Adipose tissue (tissue), 3 donors: ENCODE measurements at regions not wholly inside any gene's neighbourhood (a gene's known extent, or its start where the extent isn't known, plus 50 kb on each side); places are given as distances from the start of the nearest gene placed in this dataset.

ENCODE experiments used
- H3K27ac ChIP-seq: one replicate; pipeline ENCODE4 v1.5.1; 2013; ENCODE audit warnings: low read depth, low read length
- WGBS, 3 donors: extraction: QIAGEN DNeasy Blood & Tissue Kit; methylation state at CpG; one replicate each; pipeline ENCODE4 v1.1.7; 2013; 5-methylcytosine and 5-hydroxymethylcytosine counted together
- donor health status: healthy with polysubstance abuse.
- donor health status: Bipolar disorder and iron deficiency.
- donor health status: healthy.

DNA sequence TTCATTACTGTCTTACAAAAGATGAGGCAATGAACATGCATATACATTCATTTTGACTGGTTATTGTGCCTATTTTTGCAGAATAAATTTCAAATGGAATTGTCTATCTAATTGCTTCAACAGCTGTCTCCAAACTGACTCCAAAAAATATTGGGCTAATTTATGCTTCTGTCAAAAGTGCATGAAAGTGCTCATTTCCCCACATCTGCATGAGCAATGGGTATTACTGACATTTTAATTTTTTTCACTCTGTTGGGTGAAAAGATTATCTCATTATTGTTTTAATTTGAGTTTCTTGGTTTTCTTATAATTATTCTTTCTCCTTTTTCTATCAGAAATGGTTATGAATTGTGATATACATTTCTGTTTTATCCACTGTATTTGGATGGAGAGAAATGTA lies 404.2 kb downstream of the QKI start:
- H3K27ac ChIP-seq = no peak overlapping the region

DNA sequence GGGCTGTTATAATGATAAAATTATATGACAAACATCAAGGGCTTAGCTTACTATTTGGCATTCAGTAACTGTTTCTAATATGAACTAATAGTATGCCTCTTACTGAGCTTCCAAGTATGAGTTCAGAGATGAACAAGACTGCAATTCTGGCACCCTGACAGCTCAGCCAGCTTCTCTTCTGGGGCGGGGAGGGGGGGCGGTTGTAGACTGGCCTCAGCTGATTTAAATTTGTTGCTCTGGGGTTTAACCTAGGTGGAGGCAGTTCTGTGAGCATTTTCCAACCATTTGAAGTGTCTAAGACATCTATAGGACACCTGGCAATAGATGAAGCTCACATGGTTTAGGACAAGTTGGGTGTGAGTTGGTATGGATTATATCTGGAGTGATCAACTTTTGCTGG lies 401.9 kb downstream of the QKI start:
- H3K27ac ChIP-seq = no peak overlapping the region
- WGBS, 3 donors = 82 to 87% (median 83%) methylated on average over 2 of the region's 2 CpGs

GRCh38 chr6:163815796-163816195 lies 401.3 kb downstream of the QKI start:
- H3K27ac ChIP-seq = no peak overlapping the region
- WGBS, 3 donors = 96 to 98% (median 96%) methylated on average over 2 of the region's 2 CpGs

GRCh38 chr6:163814494-163815364 lies 400.2 kb downstream of the QKI start:
- 64 to 73% (median 67%) methylated on average over 17 of the region's 17 CpGs for WGBS, 3 donors
- no peak overlapping the region for H3K27ac ChIP-seq

GRCh38 chr6:163813979-163814493 lies 399.5 kb downstream of the QKI start:
- WGBS, 3 donors = 74 to 77% (median 76%) methylated on average over 3 of the region's 3 CpGs
- H3K27ac ChIP-seq = no peak overlapping the region

- no peak overlapping the region for H3K27ac ChIP-seq
- WGBS, 3 donors = 57 to 89% (median 85%) methylated on average over 1 of the region's 1 CpG
Measured at GRCh38 chr6:163811317-163811716, 396.8 kb downstream of the QKI start.

- no peak overlapping the region for H3K27ac ChIP-seq
- WGBS, 3 donors = 92 to 95% (median 92%) methylated on average over 8 of the region's 8 CpGs
Measured at GRCh38 chr6:163809364-163809763, 394.8 kb downstream of the QKI start.

DNA sequence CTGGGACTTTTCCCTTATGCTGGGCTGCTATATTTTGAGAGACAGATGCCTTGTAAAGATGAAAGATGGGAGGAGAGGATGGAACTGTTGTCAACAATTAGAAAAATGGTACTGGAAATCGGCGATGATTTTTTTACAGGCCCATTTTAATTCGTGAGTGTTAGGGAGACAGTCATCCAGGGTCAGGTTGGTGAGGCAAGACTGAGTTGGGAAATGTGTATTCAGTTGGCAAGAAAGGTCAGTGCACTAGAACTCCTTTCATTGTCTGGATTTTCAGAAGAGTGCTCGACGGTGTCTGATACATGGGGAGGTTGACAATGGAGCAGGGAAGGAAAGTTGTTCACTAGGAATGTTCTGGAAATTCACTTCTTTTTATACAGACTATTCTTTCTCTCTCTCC lies 394.4 kb downstream of the QKI start:
- 75 to 89% (median 84%) methylated on average over 5 of the region's 5 CpGs for WGBS, 3 donors
- H3K27ac ChIP-seq = no peak overlapping the region

- H3K27ac ChIP-seq = no peak overlapping the region
- 93 to 95% (median 93%) methylated on average over 6 of the region's 6 CpGs for WGBS, 3 donors
Measured at GRCh38 chr6:163808231-163808630, 393.7 kb downstream of the QKI start.

DNA sequence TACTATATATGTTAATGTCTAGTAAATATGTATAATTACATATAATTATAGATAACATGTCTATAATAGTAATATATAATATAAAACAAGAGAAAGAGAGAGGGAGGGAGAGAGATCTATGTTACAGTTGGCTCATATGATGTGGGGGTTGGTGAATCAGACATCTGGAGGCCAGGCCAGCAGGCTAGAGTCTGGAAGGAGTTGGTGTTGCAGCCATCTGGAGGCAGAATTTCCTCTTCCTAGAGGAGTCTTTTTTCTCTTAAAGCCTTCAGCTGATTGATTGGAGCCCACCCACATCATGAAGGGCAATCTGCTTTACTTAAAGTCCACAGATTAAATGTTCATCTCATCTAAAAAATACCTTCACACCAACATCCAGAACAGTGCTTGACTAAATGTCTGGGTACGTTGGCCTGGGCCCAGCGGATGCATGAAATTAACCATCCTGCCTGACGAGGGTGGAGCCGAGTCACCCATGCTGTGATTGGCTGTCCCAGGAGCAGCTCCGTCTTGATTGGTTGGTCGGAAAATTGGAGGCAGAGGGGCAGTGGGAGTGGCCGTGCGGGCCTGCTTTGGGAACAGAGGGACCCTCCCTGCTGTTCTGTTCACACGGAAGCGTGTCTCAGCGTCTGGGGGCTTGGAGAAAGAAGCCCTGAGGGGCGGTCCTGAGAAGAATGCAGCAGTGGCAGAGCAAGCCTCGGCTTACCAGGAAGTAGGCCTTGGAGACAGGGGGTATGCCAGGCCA lies 392.4 kb downstream of the QKI start:
- whole genome bisulfite sequencing, 3 donors = 90 to 97% (median 95%) methylated on average over 13 of the region's 13 CpGs
- H3K27ac ChIP-seq = no peak overlapping the region

DNA sequence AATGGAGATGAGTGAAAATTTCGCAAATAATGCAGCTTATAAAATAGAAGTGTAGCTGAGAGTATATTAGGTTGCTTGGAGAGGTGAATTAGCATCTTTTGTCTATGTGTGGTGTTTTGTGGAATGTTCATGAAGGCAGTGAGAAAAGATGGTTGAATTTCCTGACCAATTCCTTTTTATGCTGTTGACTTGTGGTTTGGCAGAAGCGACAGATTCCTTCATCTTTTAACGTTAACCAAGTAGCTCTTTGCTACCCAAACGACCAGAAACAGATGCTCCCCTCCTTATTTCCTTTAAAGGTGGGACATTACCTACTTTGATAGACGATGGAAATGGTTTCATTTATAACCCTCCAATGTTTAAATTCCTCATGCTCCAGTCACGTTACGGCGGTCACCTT lies 390.5 kb downstream of the QKI start:
- H3K27ac ChIP-seq = no peak overlapping the region
- 78% methylated on average over 8 of the region's 8 CpGs for WGBS, 3 donors

DNA sequence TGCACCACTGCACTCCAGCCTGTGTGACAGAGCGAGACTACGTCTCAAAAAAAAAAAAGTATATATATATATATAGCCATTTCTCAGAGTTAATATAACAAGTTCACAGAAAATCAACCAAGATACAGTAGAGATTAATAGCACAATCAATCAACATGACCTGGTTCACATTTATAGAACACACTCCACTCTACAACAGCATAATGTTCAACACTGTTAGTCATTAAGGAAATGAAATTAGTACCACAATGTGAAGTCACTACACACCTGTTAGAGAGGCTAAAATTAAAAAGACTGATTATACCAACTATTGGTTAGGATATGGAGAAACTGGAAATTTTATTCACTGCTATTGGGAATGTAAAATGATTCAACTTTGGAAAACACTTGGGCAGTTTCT lies 387.7 kb downstream of the QKI start:
- no peak overlapping the region for H3K27ac ChIP-seq
- 73 to 100% (median 97%) methylated on average over 2 of the region's 2 CpGs for WGBS, 3 donors

GRCh38 chr6:163797296-163797845 lies 382.9 kb downstream of the QKI start:
- 49 to 71% (median 70%) methylated on average over 3 of the region's 3 CpGs for WGBS, 3 donors
- no peak overlapping the region for H3K27ac ChIP-seq

- no peak overlapping the region for H3K27ac ChIP-seq
- WGBS, 3 donors = 61 to 67% (median 65%) methylated on average over 4 of the region's 4 CpGs
Measured at GRCh38 chr6:163793011-163793983, 378.8 kb downstream of the QKI start.

DNA sequence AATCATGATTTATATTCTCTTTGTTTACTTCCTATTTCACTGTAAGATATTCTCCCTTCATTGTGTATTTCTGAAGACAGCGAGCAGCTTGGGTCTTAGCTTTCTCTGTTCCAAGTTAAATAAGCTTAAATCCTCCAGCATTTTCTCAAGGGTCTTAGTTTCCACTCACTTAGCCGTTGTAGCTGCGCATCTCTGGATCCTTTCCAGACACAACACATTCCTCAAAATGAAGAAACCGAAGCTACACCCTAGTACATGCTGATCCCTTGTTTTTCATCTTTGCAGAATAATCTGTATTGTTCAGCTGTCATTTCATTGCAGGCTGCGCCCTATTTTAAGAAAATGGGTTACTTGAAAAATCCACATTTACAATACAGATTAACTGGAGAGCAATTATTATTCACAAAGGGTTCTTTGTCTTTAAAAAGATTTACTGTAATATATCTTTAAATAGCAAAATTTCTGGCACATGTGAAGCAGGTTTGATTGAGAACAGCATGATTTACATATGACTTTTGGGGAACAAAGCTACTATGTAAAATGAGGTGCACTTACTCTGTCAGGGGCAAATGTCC lies 375.8 kb downstream of the QKI start:
- H3K27ac ChIP-seq = no peak overlapping the region
- 42 to 62% (median 53%) methylated on average over 5 of the region's 5 CpGs for WGBS, 3 donors

DNA sequence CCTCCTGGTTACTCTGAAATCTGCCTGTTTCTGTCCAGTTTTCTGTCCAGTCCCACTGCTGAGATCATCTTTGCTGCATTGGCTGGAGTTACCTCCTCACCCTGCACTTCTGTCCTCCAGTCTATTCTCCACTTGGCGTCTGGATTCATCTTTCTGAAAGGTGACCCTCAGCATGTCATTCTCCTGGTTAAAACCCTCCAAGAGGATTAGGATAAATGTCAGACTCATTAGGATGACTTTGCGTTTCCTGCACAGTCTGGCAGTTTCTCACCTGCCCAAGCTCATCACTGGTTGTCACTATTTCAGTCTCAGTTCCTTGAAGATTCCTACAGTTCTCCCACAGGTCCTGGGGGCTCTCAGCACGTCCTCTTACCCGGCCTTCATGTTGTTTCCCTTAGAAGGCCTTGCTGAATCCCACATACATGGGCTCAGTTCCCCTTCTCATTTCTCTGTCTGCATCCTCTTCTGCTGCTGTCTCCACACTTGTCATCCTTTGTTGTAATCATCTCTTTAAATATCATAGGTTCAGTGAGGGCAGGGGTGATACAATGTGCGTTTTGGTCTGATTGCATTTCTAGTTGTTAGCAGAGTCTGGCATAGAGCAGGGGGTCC lies 374.8 kb downstream of the QKI start:
- H3K27ac ChIP-seq = no peak overlapping the region
- 69 to 89% (median 84%) methylated on average over 5 of the region's 5 CpGs for WGBS, 3 donors

DNA sequence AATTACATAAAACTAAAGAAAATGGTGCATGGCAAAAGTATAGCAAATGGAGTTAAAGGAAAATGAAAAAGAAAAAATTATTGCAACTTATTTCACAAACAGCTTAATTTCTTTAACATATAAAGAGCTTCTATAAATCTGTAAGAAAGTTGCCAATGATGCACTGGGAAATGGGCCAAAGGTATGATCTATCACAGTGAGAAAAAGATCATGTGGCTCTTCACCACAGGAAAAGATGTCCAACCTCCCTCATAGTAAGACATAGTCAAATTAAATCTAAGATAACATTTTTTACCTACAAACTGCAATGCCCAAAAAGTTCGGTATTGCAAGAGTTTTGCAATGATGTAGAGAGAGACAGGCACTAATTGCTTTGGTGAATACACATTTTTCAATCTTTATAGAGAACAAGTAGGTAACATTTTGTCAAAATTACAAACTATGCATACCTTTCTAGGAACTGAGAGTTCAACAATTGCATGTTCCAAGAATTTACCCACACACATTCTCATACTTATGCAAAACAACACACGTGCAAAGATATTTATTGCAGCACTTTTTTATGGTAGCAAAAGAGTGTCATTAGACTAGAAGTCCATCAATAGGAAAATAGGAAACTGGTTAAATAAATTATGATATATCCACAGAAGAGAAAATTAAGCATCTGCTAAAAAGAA lies 372.6 kb downstream of the QKI start:
- H3K27ac ChIP-seq = no peak overlapping the region
- WGBS, 3 donors = 53 to 65% (median 55%) methylated on average over 2 of the region's 2 CpGs
